Jurkat, Clone E6-1 (cell line): ENCODE measurements at regions not wholly inside any gene's neighbourhood (a gene's known extent, or its start where the extent isn't known, plus 50 kb on each side); places are given as distances from the start of the nearest gene placed in this dataset.

Experiments used
- DNase-seq: peaks from one replicate; pipeline ENCODE4 v3.0.0-alpha.2; 2011; ENCODE audit warnings: low read depth, low spot score
- H3K4me3 ChIP-seq: 2 replicates; pipeline ENCODE4 v1.5.1; 2011; ENCODE audit warnings: mild to moderate bottlenecking, low read length, control low read depth, moderate library complexity

DNA sequence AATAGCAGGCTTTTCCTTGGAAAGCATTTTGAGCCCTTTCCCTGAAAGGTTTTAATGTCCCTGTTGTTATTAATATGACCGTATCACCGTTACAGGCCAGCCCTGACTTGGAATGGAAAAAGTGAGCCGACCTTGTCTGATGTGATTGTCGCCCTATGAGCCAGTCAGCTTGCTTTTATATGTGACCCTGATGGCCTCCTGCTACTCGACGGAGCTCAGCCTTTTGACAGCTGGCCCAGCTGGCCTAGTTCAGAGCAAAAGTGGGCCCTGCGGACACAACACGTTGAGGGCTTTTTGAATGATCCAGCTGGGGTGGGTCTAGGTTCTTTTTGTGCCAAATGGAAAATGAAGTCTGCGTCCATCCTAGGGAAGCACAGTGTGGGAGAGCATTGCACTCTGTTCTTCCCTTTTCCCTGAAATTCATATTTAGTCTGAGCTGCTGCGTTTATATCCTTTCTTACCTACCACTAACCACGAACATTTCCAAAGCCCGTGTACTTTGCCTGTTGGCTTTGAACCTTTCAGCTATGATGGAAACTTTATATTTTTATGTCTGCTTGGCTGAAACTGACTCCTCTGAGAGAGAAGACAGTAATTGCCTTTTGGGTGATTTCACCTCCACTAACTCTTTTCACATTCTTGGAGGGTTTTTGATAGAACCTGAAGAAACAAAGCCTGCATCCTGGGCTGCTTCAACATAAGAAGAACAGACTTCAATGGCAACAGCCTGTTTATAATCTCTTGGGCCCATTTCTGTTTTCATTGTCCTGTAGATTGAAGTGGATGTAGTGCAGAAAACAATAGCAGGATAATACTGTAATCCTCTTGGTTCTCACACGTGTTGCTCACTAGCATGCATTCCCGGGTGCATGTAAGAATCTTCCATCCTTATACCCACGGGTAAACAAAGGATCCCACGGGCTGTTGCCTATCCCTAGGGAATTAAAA is 121.8 kb upstream of the HDGFL1 start:
- no peak overlapping the region for H3K4me3 ChIP-seq

DNA sequence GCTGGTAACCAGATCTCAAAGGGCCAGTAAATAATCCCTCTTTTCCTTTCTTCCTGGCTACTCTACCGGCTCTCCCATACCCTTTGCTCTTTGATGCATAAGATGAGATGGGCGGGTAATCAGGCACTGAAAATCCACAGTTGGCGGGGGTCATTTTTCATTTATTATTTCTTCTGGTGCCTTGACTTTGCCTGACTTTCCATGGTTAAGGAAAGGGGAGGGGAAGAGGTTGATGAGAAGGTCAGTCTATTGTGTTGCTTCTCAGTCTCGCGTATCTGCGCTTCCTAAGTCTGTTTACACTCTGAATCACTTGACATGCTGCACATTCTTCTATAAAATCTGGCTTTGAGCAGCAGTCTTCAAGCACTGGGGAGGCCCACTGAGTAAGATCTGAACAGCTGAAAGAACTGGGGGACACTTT is 121.1 kb upstream of the HDGFL1 start:
- no peak overlapping the region for H3K4me3 ChIP-seq
- no peak for DNase-seq

More for the DNA sequence above, 121.8 kb upstream of the HDGFL1 start:
- DNase-seq: no peak

DNA sequence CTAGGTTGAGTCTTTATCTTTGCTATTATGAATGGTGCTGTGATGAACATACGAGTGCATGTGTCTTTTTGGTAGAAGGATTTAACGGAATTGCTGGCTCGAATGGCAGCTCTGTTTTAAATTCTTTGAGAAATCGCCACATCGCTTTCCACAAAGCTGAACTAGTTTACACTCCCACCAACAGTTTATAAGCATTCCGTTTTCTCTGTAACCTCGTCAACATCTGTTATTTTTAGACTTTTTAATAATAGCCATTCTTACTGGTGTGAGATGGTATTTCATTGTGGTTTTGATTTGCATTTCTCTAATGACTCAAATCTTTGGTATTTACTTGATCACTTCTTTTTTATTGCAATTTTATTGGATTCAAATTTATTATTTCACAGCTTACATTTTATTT is 117.4 kb upstream of the HDGFL1 start:
- no peak overlapping the region for H3K4me3 ChIP-seq
- no peak for DNase-seq

DNA sequence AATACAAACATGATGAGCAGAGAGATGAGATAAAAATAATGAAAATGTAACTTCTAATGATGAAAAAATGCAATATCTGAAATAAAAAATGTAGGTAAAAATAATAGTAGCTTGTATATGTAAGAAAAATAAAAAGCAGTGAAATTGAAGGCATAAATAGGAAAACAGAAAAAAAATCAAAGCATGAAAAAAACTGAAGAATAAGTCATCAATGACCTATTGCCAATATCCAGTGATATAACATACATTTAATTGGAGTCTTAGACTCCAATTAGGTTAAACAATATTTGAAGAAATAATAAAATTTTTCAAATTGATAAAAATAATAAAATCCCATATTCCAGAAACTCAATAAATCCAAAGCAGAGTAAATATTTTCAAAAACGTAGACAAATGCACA is 114.0 kb upstream of the HDGFL1 start:
- DNase-seq: no peak
- H3K4me3 ChIP-seq: no peak overlapping the region

DNA sequence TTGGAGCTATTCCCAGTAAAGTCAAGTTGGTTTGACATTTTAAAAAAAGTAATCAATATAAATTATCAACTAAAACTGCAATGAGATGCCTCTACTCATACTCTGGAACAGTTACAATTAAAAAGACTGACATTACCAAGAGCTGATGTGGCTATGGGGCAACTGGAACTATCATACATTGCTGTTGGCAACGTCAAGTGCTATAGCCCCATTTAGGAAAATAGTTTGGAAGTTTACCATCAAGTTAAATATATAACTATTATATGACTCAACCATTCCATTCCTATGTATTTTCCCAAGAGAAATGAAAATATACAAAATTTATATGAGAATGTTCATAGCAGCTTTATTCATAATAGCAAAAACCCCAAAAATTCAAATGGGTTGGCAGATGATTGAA is 111.4 kb upstream of the HDGFL1 start:
- no peak for DNase-seq
- H3K4me3 ChIP-seq: no peak overlapping the region

GRCh38 chr6:22466665-22467245 is 102.6 kb upstream of the HDGFL1 start:
- no peak for DNase-seq
- no peak overlapping the region for H3K4me3 ChIP-seq

DNA sequence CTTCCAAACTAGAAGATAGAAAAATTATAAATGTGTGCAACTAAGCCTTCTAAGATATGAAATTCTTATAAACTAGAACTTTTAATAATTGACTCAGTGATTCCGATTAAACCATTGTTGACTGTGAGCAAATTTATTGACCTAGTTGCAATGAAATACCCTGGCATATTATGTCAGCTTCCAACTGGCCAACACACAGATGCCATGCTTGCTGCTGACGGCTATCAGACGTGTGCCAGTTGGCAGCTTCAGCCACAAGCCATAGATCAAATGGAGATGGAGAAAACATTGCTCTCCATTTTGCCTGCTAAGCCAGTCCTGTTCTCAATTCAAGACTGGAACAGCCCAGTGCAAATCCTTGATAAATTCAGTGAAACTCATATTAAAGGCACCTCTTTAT is 101.7 kb upstream of the HDGFL1 start:
- no peak overlapping the region for H3K4me3 ChIP-seq
- no peak for DNase-seq

DNA sequence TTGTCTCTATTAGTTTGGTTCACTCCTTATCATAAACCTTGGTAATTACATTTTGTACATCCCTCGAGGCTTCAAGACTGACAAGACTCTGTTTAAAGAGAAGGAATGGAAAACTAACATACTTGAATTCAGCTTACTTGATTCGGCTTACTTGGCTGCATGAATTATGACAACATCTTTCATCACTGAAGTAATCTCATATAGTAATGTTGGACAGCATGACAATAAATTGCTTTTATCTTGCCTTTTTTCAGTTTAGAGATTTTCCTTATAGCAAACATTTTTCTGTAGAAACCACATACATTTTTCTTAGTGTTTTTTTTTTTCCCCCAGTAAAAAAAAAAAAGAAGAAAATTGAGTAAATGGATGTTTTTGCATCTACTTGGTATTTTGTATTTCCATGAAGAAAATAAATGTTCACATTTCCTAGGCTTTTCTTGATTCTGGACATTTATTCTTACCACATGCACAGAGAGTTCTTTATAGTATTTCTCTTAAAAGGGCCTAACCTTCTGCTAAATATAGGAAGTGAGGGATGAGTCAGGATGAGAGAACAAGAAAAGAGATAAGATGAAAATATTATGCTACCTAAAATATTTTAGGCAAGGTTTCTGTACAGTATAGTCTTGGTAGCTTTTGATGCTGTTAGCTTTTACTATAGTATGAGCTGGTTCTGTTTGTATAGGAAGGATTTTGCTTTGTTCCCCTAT is 101.0 kb upstream of the HDGFL1 start:
- DNase-seq: no peak
- no peak overlapping the region for H3K4me3 ChIP-seq

DNA sequence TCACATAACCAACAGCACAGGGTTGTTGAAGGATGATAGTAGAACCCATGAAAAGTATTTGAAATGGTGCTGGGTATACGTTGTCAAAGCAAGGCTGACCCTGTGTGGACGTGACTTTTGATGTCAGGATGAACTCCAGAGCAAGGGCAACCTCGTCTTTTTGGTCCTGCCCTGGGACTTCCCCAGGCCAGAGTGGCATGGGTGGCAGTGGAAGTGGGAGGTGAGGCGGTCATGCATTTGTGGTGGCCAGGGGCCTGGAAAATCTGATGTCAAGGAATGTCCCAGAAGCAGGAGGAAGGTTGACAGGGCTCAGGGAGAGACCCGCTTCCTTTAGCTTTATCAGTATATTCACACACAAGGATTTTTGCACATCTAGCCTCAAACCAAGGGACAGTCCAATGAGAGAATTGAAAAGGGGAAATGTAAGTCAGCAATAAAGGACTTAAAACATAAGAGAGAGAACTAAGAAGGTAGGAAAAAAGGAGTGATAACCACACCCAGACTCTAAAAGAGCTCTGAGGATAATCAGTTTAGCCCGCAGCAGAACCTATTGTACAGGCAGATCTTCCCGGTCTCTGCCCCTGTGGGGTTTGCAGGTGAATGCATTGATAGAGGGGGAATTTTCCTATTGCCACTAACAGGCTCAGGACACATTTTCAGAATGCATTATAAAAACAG is 98.8 kb upstream of the HDGFL1 start:
- no peak overlapping the region for H3K4me3 ChIP-seq
- no peak for DNase-seq

- no peak for DNase-seq
- H3K4me3 ChIP-seq: no peak overlapping the region
These were observed 98.2 kb upstream of the HDGFL1 start for GRCh38 chr6:22471132-22471690.

DNA sequence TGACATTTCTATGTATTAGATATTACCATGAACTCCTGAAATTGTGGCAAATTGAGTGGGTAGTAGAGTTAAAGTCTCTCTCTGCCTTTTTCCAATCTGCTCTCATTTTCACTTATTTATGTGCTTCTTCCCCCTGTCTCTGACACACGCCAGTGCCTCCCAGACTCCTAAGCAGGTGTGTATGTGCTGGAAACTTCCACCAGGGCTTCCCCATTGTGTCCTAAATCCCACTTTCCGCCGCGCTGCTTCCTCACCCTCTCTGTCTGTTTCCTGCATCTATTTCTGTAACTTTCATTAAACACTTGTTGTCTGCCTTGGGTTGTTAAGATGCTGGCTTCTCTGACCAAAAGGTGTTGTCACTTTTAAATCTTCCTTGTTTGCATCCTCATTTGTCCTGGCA is 97.6 kb upstream of the HDGFL1 start:
- H3K4me3 ChIP-seq: no peak overlapping the region
- no peak for DNase-seq

DNA sequence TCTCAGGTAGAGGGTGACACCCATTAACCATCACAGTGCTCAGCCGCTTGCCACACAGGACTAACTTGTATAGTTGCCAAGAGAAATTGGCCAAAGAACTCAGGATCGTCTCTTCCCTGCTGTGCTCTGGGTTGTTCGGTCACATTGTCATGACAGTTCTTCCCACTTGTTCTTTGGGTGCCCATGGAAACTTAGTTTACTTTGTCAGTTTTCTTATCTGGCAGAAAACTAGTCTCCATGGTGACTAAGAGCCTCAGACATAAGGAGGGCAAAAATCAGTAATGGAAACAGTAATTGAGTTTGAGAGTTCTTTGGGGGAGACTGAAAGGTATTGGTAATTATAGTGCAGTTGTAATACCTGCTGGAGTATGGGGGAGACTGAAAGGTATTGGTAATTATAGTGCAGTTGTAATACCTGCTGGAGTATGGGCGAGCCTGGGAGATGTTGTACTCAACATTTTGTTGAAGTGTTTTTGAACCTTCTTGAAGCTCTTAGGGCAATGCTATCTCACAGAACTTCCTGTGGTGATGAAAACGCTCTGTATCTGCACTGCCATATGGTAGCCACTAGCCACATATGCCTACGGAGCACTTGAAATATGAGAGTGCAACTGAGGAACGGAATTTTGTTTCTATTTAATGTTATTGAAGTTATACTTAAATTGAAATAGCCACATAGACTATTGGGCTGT is 95.2 kb upstream of the HDGFL1 start:
- no peak overlapping the region for H3K4me3 ChIP-seq
- peak; percentile 63 for DNase-seq

DNA sequence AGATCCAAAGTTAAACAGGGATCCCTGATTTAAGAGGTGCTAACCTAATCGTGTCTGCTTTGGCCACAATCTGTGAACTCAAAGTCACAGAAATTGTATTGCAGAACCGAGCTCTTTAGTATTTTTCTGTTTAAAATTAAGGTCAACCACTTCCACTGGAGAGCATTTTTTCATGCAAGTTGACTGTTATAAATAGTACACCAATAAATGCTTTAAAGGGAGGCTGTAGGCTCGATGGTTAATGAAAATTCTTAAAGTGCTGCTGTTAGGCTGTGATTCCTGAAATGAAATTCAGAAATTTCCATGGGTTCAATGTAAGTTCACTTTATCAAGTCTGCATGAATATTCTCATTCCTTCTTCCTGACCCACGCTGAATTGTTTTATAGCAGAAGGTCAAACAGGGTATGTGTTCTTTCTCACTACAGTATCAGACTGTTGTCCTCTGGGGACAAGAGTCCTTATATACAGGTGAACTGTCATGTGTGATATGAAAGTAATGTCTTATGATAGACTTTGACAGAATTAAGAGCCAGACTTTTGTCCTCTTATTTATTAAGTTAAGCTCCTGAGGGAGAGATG is 92.5 kb upstream of the HDGFL1 start:
- no peak overlapping the region for H3K4me3 ChIP-seq
- DNase-seq: no peak

GRCh38 chr6:22497276-22497675 is 72.1 kb upstream of the HDGFL1 start:
- DNase-seq: no peak
- H3K4me3 ChIP-seq: no peak overlapping the region

GRCh38 chr6:22499815-22500214 is 69.6 kb upstream of the HDGFL1 start:
- H3K4me3 ChIP-seq: no peak overlapping the region
- DNase-seq: no peak

GRCh38 chr6:22506496-22506895 is 62.9 kb upstream of the HDGFL1 start:
- DNase-seq: no peak
- H3K4me3 ChIP-seq: no peak overlapping the region

GRCh38 chr6:22512686-22513427 is 56.5 kb upstream of the HDGFL1 start:
- DNase-seq: no peak
- no peak overlapping the region for H3K4me3 ChIP-seq

- H3K4me3 ChIP-seq: no peak overlapping the region
- DNase-seq: no peak
These were observed 55.7 kb upstream of the HDGFL1 start for GRCh38 chr6:22513667-22514066.
